Osteocyte (in vitro differentiated cells): ENCODE measurements at regions not wholly inside any gene's neighbourhood (a gene's known extent, or its start where the extent isn't known, plus 50 kb on each side); places are given as distances from the start of the nearest gene placed in this dataset.
"Not testable (repeated sequence)": the region's sequence is repeated elsewhere in the genome, so short reads cannot be mapped to it uniquely, and the experiment has no call there.

ENCODE experiments used
- DNase-seq: peaks from one replicate; pipeline ENCODE4 v3.0.0; 2021; ENCODE audit warnings: mixed read lengths; ENCODE audit not compliant: unreplicated experiment; ENCODE audit errors: extremely low spot score
- H3K27ac Mint-ChIP-seq: one replicate; pipeline ENCODE4 v1.8.0; 2021; ENCODE audit warnings: mild to moderate bottlenecking, mixed read lengths; ENCODE audit not compliant: unreplicated experiment
- H3K27me3 Mint-ChIP-seq: one replicate; pipeline ENCODE4 v1.8.0; 2021; ENCODE audit warnings: mixed read lengths; ENCODE audit not compliant: unreplicated experiment
- H3K36me3 Mint-ChIP-seq: one replicate; pipeline ENCODE4 v1.8.0; 2021; ENCODE audit warnings: mixed read lengths; ENCODE audit not compliant: unreplicated experiment
- H3K4me1 Mint-ChIP-seq: one replicate; pipeline ENCODE4 v1.8.0; 2021; ENCODE audit warnings: mixed read lengths; ENCODE audit not compliant: unreplicated experiment
- H3K4me3 Mint-ChIP-seq: one replicate; pipeline ENCODE4 v1.8.0; 2021; ENCODE audit warnings: mild to moderate bottlenecking, moderate library complexity, mixed read lengths; ENCODE audit not compliant: unreplicated experiment
- H3K9me3 Mint-ChIP-seq: one replicate; pipeline ENCODE4 v1.8.0; 2021; ENCODE audit warnings: mixed read lengths; ENCODE audit not compliant: unreplicated experiment
- CTCF ChIP-seq: fragments of 200-600 bp; sonication (generic); IDR thresholded peaks from 2 replicates; pipeline ENCODE4 v1.5.0; 2021; ENCODE audit warnings: antibody characterized with exemption, mild to moderate bottlenecking, moderate library complexity

GRCh38 chr15:20284891-20285535 lies 256.6 kb downstream of the GOLGA6L6 start:
- not testable (repeated sequence) for H3K36me3 Mint-ChIP-seq, H3K4me1 Mint-ChIP-seq, H3K9me3 Mint-ChIP-seq, H3K27ac Mint-ChIP-seq, H3K27me3 Mint-ChIP-seq, H3K4me3 Mint-ChIP-seq
- peak; percentile 84 for DNase-seq

GRCh38 chr15:20283651-20284050 lies 257.9 kb downstream of the GOLGA6L6 start:
- H3K27ac Mint-ChIP-seq, H3K27me3 Mint-ChIP-seq, H3K4me1 Mint-ChIP-seq, H3K4me3 Mint-ChIP-seq, H3K9me3 Mint-ChIP-seq, H3K36me3 Mint-ChIP-seq: not testable (repeated sequence)
- peak; percentile 85 for DNase-seq

- H3K4me1 Mint-ChIP-seq, DNase-seq, H3K4me3 Mint-ChIP-seq, H3K36me3 Mint-ChIP-seq, H3K27ac Mint-ChIP-seq, H3K9me3 Mint-ChIP-seq, H3K27me3 Mint-ChIP-seq: not testable (repeated sequence)
Observed at GRCh38 chr15:20282491-20282943, 259.1 kb downstream of the GOLGA6L6 start.

GRCh38 chr15:20281567-20282275 lies 259.9 kb downstream of the GOLGA6L6 start:
- H3K27ac Mint-ChIP-seq, H3K27me3 Mint-ChIP-seq, DNase-seq, H3K4me3 Mint-ChIP-seq, H3K36me3 Mint-ChIP-seq, H3K4me1 Mint-ChIP-seq, H3K9me3 Mint-ChIP-seq: not testable (repeated sequence)

GRCh38 chr15:20280933-20281463 lies 260.6 kb downstream of the GOLGA6L6 start:
- Mint-ChIP-seq H3K9me3 (no peaks in the 10 kb centered on the region), H3K4me3 (no peak overlapping the region), H3K36me3 (no peaks in the 10 kb centered on the region), H3K27me3 (no peaks in the 10 kb centered on the region), H3K4me1 (no peaks in the 10 kb centered on the region), H3K27ac (no peak overlapping the region)
- DNase-seq = no peak
- no peak for TF ChIP-seq CTCF

- not testable (repeated sequence) for H3K4me1 Mint-ChIP-seq, H3K36me3 Mint-ChIP-seq, H3K27ac Mint-ChIP-seq
Observed at GRCh38 chr15:20280141-20280932, 261.3 kb downstream of the GOLGA6L6 start.

GRCh38 chr15:20279056-20279455 lies 262.5 kb downstream of the GOLGA6L6 start:
- not testable (repeated sequence) for H3K4me3 Mint-ChIP-seq, H3K9me3 Mint-ChIP-seq, DNase-seq

More at GRCh38 chr15:20280141-20280932, 261.3 kb downstream of the GOLGA6L6 start:
- H3K27me3 Mint-ChIP-seq, DNase-seq, H3K4me3 Mint-ChIP-seq, H3K9me3 Mint-ChIP-seq: not testable (repeated sequence)

GRCh38 chr15:20278376-20278775 lies 263.2 kb downstream of the GOLGA6L6 start:
- not testable (repeated sequence) for H3K4me1 Mint-ChIP-seq, H3K27ac Mint-ChIP-seq, H3K9me3 Mint-ChIP-seq, H3K36me3 Mint-ChIP-seq, H3K27me3 Mint-ChIP-seq, DNase-seq, H3K4me3 Mint-ChIP-seq

More at GRCh38 chr15:20279056-20279455, 262.5 kb downstream of the GOLGA6L6 start:
- H3K36me3 Mint-ChIP-seq, H3K27me3 Mint-ChIP-seq, H3K27ac Mint-ChIP-seq, H3K4me1 Mint-ChIP-seq: not testable (repeated sequence)

- H3K9me3 Mint-ChIP-seq, H3K4me3 Mint-ChIP-seq, H3K36me3 Mint-ChIP-seq, DNase-seq, H3K27ac Mint-ChIP-seq, H3K4me1 Mint-ChIP-seq, H3K27me3 Mint-ChIP-seq: not testable (repeated sequence)
Observed at GRCh38 chr15:20277451-20277850, 264.1 kb downstream of the GOLGA6L6 start.

- H3K4me3 Mint-ChIP-seq, H3K27ac Mint-ChIP-seq, H3K9me3 Mint-ChIP-seq, H3K36me3 Mint-ChIP-seq, H3K4me1 Mint-ChIP-seq, DNase-seq, H3K27me3 Mint-ChIP-seq: not testable (repeated sequence)
Observed at GRCh38 chr15:20276312-20277114, 265.1 kb downstream of the GOLGA6L6 start.
